ENCODE measurements at regions not wholly inside any gene's neighbourhood (a gene's known extent, or its start where the extent isn't known, plus 50 kb on each side); places are given as distances from the start of the nearest gene placed in this dataset.

- TF ChIP-seq CTCF (IDR thresholded peaks at IDR 0.05) (no peak), CHD2 (IDR thresholded peaks at IDR 0.05; ENCODE audit: low read length, partially characterized antibody) (no peak), POLR2AphosphoS2 (conservative IDR thresholded peaks at IDR 0.05; ENCODE audit: low read length) (no peak), POLR2A (IDR thresholded peaks at IDR 0.05; ENCODE audit: low read length) (no peak), REST (IDR thresholded peaks at IDR 0.05) (no peak), HDAC2 (IDR thresholded peaks at IDR 0.05) (no peak), EP300 (IDR thresholded peaks at IDR 0.05) (no peak)
These were observed 422.9 kb downstream of the TMEM114 start for GRCh38 chr16:8167436-8167835.

Measured in A549 (cell line).